OCI-LY1 (cell line): ENCODE measurements at regions not wholly inside any gene's neighbourhood (a gene's known extent, or its start where the extent isn't known, plus 50 kb on each side); places are given as distances from the start of the nearest gene placed in this dataset.

ENCODE experiments used
- H2AFZ ChIP-seq: fragments of 200-600 bp; sonication (generic), shearing (Covaris generic); 2 replicates; pipeline ENCODE4 v1.6.0; 2014; ENCODE audit warnings: antibody characterized with exemption, mild to moderate bottlenecking, low read length
- H3F3A ChIP-seq: fragments of 200-600 bp; sonication (generic), shearing (Covaris generic); 2 replicates; pipeline ENCODE4 v1.6.0; 2014; ENCODE audit warnings: mild to moderate bottlenecking, antibody characterized with exemption, low read length, moderate library complexity; ENCODE audit not compliant: insufficient read depth
- H3K27ac ChIP-seq: fragments of 200-600 bp; sonication (generic); 2 replicates; pipeline ENCODE4 v1.5.1; 2014; ENCODE audit warnings: low read length, mixed run types, mild to moderate bottlenecking, low read depth; ENCODE audit not compliant: poor library complexity, severe bottlenecking
- H3K27me3 ChIP-seq: fragments of 200-600 bp; sonication (generic); 2 replicates; pipeline ENCODE4 v1.6.0; 2014; ENCODE audit warnings: antibody characterized with exemption, mild to moderate bottlenecking, low read length, moderate library complexity; ENCODE audit not compliant: insufficient read depth
- H3K36me3 ChIP-seq: fragments of 200-600 bp; sonication (generic); 2 replicates; pipeline ENCODE4 v1.6.1; 2014; ENCODE audit warnings: mild to moderate bottlenecking, antibody characterized with exemption, low read length, moderate library complexity, mixed read lengths; ENCODE audit not compliant: insufficient read depth
- H3K4me1 ChIP-seq: fragments of 200-600 bp; sonication (generic); 2 replicates; pipeline ENCODE4 v1.5.1; 2014; ENCODE audit warnings: mild to moderate bottlenecking, low read length, moderate library complexity; ENCODE audit not compliant: insufficient read depth, severe bottlenecking
- H3K4me2 ChIP-seq: fragments of 200-600 bp; sonication (generic), shearing (Covaris generic); 2 replicates; pipeline ENCODE4 v1.6.1; 2014; ENCODE audit warnings: low read length
- H3K4me3 ChIP-seq: fragments of 200-600 bp; sonication (generic); 2 replicates; pipeline ENCODE4 v1.5.1; 2014; ENCODE audit warnings: low read length, low read depth, mild to moderate bottlenecking, mixed read lengths; ENCODE audit not compliant: poor library complexity, severe bottlenecking
- H3K79me2 ChIP-seq: fragments of 200-600 bp; shearing (Covaris generic); 2 replicates; pipeline ENCODE4 v1.6.1; 2016; ENCODE audit warnings: mixed run types, low read length, mixed read lengths; ENCODE audit not compliant: insufficient read depth
- H3K9ac ChIP-seq: fragments of 200-600 bp; sonication (generic), shearing (Covaris generic); 2 replicates; pipeline ENCODE4 v1.6.1; 2014; ENCODE audit warnings: mild to moderate bottlenecking, low read length, mixed read lengths
- H3K9me2 ChIP-seq: fragments of 200-600 bp; sonication (generic), shearing (Covaris generic); 2 replicates; pipeline ENCODE4 v1.6.1; 2014; ENCODE audit warnings: low read depth, mild to moderate bottlenecking, low read length, mixed read lengths
- H3K9me3 ChIP-seq: fragments of 200-600 bp; shearing (Covaris generic); 2 replicates; pipeline ENCODE4 v1.6.1; 2014; ENCODE audit warnings: low read length, mixed read lengths
- H4K20me1 ChIP-seq: fragments of 200-600 bp; sonication (generic), shearing (Covaris generic); 2 replicates; pipeline ENCODE4 v1.6.0; 2016; ENCODE audit warnings: mild to moderate bottlenecking, low read length; ENCODE audit not compliant: insufficient read depth
- CTCF ChIP-seq: fragments of 200-600 bp; sonication (generic), shearing (Covaris generic); IDR thresholded peaks from 2 replicates; pipeline ENCODE4 v1.5.1; 2017; ENCODE audit warnings: mild to moderate bottlenecking, antibody characterized with exemption, low read length, moderate library complexity, mixed read lengths
- EZH2 ChIP-seq: fragments of 200-600 bp; sonication (generic), shearing (Covaris generic); IDR thresholded peaks from 2 replicates; pipeline ENCODE4 v1.8.0; 2017; ENCODE audit warnings: borderline replicate concordance, mixed run types, mild to moderate bottlenecking, antibody characterized with exemption, low read length, moderate library complexity, mixed read lengths

GRCh38 chr2:105644174-105644980, 100.3 kb upstream of the NCK2 start:
- Histone ChIP-seq H3K9me3 (0 out of 2 replicates have a peak, but pooled peaks cover 3% of the 10 kb centered on the region), H2AFZ (no peak overlapping the region), H3K27ac (no peak overlapping the region), H3F3A (no peaks in the 10 kb centered on the region), H3K36me3 (no peaks in the 10 kb centered on the region), H3K9ac (no peak overlapping the region), H3K4me1 (no peaks in the 10 kb centered on the region), H3K4me2 (no peak overlapping the region), H3K79me2 (no peaks in the 10 kb centered on the region), H4K20me1 (no peaks in the 10 kb centered on the region), H3K27me3 (no peaks in the 10 kb centered on the region), H3K4me3 (no peak overlapping the region), H3K9me2 (no peaks in the 10 kb centered on the region)
- TF ChIP-seq CTCF, result no peak
- no peak for TF ChIP-seq EZH2

DNA sequence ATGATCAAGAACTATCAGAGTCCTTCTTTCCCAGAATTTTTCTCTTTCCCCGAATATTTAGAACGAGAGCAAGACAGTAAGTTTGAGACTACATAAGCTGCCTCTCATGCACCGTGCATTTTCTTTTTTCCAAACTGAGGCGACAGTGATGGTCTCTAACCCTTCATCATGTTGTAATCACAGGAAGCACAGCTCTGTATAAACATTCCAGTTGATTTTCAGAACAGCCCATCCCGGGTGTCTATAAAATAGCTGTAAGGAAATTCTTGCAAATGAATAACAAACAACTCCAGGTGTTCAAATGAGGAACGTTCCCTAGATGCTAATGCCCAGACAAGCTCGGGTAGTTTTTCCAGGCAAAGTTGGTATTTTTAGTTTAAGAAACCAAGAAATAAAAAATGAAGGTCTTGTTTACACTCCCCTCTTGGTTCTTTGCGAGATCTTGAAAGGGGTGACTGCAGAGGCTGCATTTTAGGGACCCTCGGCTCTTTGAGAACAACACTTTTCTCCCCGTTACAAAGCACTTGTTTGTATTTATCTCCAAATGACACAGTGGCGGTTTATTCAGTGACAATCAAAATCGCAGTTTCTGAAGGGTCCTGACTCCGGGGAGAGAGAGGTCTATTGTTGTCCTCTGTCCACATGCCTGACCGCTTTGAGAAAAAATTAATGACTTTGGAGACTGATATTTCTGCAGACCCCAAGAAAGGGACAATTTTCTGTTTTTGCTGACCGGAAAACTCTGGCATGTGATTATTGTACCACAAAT, 101.1 kb upstream of the NCK2 start:
- H3K27ac ChIP-seq, result no peak overlapping the region

DNA sequence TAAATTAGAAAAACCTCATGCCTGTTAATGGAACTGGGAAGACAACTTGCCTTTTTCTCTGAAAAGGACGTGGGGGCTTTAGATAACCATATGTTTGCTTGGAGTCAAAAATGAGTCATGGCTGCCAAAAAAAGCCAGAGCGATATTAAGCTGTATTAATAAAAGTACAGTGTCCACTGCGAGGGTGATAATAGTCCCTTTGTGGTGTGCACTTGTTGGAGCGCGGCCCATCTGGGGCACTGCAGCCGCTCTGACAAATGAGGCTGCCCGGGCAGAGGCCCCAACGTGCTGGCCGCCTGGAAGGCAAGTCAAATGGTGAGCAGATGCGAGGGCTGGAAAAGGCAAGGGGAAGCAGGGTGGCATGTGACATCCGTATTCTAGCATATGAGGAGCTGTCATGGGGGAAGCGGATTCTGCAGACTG, 103.3 kb upstream of the NCK2 start:
- no peak overlapping the region for H3K27ac ChIP-seq
- H2AFZ ChIP-seq, result no peak overlapping the region
- H3K4me2 ChIP-seq, result no peak overlapping the region
- TF ChIP-seq EZH2 (no peak), CTCF (no peak)
- H3K4me3 ChIP-seq, result no peak overlapping the region
- H3K4me1 ChIP-seq, result no peaks in the 10 kb centered on the region
- H3K36me3 ChIP-seq, result no peaks in the 10 kb centered on the region
- H4K20me1 ChIP-seq, result no peaks in the 10 kb centered on the region
- no peaks in the 10 kb centered on the region for H3K27me3 ChIP-seq
- no peaks in the 10 kb centered on the region for H3K9me3 ChIP-seq
- H3K9me2 ChIP-seq, result no peaks in the 10 kb centered on the region
- H3K9ac ChIP-seq, result no peak overlapping the region
- no peaks in the 10 kb centered on the region for H3K79me2 ChIP-seq
- H3F3A ChIP-seq, result no peaks in the 10 kb centered on the region

More for the DNA sequence above, 101.1 kb upstream of the NCK2 start:
- Histone ChIP-seq H3K36me3 (no peaks in the 10 kb centered on the region), H4K20me1 (no peaks in the 10 kb centered on the region), H3K27me3 (no peaks in the 10 kb centered on the region), H3F3A (no peaks in the 10 kb centered on the region), H3K4me1 (no peaks in the 10 kb centered on the region), H3K9me2 (no peaks in the 10 kb centered on the region), H2AFZ (no peak overlapping the region), H3K9me3 (no peaks in the 10 kb centered on the region), H3K4me2 (no peak overlapping the region), H3K4me3 (no peak overlapping the region), H3K9ac (no peak overlapping the region), H3K79me2 (no peaks in the 10 kb centered on the region)
- TF ChIP-seq EZH2, result no peak
